MCF 10A (cell line): ENCODE measurements at regions not wholly inside any gene's neighbourhood (a gene's known extent, or its start where the extent isn't known, plus 50 kb on each side); places are given as distances from the start of the nearest gene placed in this dataset.

Source experiments
- BruUV-seq: library from RNA; stranded (reverse); fragments of 400-500 nt; replicated peaks from 2 replicates; lab custom pipeline; 2021; lab: Mats Ljungman, UMichigan
- CTCF ChIA-PET: fragments of 300-600 bp; sonication (Branson Sonifier 250); formaldehyde crosslinking; extraction: SDS; loops from one replicate; lab custom pipeline; 2021; ENCODE audit warnings: antibody characterized with exemption, inconsistent platforms; lab: Yijun Ruan, JAX
- POLR2A ChIA-PET: fragments of 300-600, 350-650 bp; sonication (Branson Sonifier 250); formaldehyde crosslinking; extraction: SDS; loops from one replicate; lab custom pipeline; 2020; ENCODE audit warnings: antibody characterized with exemption, inconsistent platforms; lab: Yijun Ruan, JAX
- DNase-seq: peaks from one replicate; pipeline ENCODE4 v3.0.0-alpha.2; 2018; ENCODE audit not compliant: unreplicated experiment
- H3K27ac Mint-ChIP-seq: one replicate; pipeline ENCODE4 v1.8.0; 2022; ENCODE audit warnings: mild to moderate bottlenecking, low read depth, mixed read lengths; ENCODE audit not compliant: unreplicated experiment
- H3K27me3 Mint-ChIP-seq: one replicate; pipeline ENCODE4 v1.8.0; 2022; ENCODE audit warnings: mixed read lengths; ENCODE audit not compliant: insufficient read depth, unreplicated experiment
- H3K36me3 Mint-ChIP-seq: one replicate; pipeline ENCODE4 v1.8.0; 2022; ENCODE audit warnings: mild to moderate bottlenecking, moderate library complexity, mixed read lengths; ENCODE audit not compliant: insufficient read depth, unreplicated experiment
- H3K4me1 Mint-ChIP-seq: one replicate; pipeline ENCODE4 v1.8.0; 2022; ENCODE audit warnings: mixed read lengths; ENCODE audit not compliant: insufficient read depth, unreplicated experiment
- H3K4me3 Mint-ChIP-seq: one replicate; pipeline ENCODE4 v1.8.0; 2022; ENCODE audit warnings: mild to moderate bottlenecking, moderate library complexity, mixed read lengths; ENCODE audit not compliant: unreplicated experiment
- H3K9me3 Mint-ChIP-seq: one replicate; pipeline ENCODE4 v1.8.0; 2022; ENCODE audit warnings: mixed read lengths; ENCODE audit not compliant: unreplicated experiment
- CTCF ChIP-seq: fragments of 200-600 bp; IDR thresholded peaks from one replicate; pipeline ENCODE4 v1.8.0; 2022; ENCODE audit warnings: antibody characterized with exemption, mild to moderate bottlenecking; ENCODE audit not compliant: unreplicated experiment
- intact Hi-C: fragments of 100-400 bp; cut with micrococcal nuclease; formaldehyde crosslinking; loops from 2 replicates; pipeline ENCODE4 v1.14.1; 2022

DNA sequence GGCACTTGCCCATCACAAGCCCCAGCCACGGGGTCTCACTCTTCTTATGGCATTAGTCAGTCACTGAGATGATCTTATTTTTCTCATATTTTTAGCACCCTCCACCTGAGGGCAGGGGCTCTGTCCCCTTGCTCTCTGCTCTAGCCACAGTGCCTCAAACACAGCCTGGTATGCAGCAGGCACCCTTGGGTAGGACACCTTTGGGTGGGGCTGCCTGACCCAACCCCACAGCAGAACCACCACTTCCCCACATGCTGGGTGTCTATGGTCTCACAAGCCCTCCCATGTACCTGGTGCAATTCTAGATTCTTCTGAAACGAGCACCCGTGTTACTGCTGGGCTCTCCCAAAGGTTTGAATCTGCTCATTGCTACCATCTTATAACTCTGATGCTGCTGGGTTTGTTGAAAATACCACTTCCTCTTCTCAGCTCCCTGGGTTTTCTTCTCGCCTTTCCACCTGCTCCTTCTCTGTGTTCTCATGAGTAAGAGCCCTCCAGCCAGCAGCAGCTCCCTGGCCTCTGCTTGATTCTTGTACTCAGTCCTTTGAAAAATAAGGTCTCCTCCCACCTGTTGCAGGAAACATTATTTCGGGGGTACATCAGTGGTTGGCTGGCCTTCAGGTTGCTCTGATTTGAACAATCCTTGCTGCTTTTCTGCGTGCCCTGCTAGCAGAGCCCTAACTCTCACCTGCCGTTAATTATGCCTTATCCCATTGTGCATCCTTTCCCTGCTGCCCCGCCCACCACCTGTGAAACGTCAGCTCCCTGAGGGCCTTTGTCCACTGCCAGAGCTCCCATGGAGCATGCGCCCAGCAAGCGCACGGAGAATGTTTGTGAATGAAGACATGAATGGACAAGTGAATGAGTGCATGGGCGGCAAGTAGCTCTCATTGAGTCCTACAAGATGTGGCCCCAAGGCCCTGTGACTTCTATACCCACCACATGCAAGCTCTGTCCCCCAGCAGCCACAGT, 1181.6 kb downstream of the TBC1D22A start:
- POLR2A ChIA-PET, result no interaction called here
- BruUV-seq, result no TSS peak
- DNase-seq, result no peak
- no peak overlapping the region for H3K27ac Mint-ChIP-seq
- H3K36me3 Mint-ChIP-seq, result no peaks in the 10 kb centered on the region
- peaks cover 21% of the 10 kb centered on the region for H3K9me3 Mint-ChIP-seq
- CTCF ChIA-PET, result no interaction called here
- intact Hi-C loops, result no loop called here
- H3K27me3 Mint-ChIP-seq, result no peaks in the 10 kb centered on the region
- no peaks in the 10 kb centered on the region for H3K4me1 Mint-ChIP-seq
- no peak for TF ChIP-seq CTCF
- H3K4me3 Mint-ChIP-seq, result no peak overlapping the region

- ChIA-PET POLR2A (no interaction called here), CTCF (no interaction called here)
- Mint-ChIP-seq H3K4me1 (no peaks in the 10 kb centered on the region), H3K27me3 (no peaks in the 10 kb centered on the region), H3K9me3 (peaks cover 27% of the 10 kb centered on the region), H3K36me3 (no peaks in the 10 kb centered on the region), H3K4me3 (no peak overlapping the region), H3K27ac (no peak overlapping the region)
- BruUV-seq, result no TSS peak
- intact Hi-C loops, result no loop called here
- no peak for TF ChIP-seq CTCF
- DNase-seq, result no peak
Measured at GRCh38 chr22:47940211-47940610, 1177.8 kb downstream of the TBC1D22A start.

GRCh38 chr22:47933891-47934290, 1171.4 kb downstream of the TBC1D22A start:
- H3K4me1 Mint-ChIP-seq, result no peaks in the 10 kb centered on the region
- no peaks in the 10 kb centered on the region for H3K27me3 Mint-ChIP-seq
- no peak for TF ChIP-seq CTCF
- H3K4me3 Mint-ChIP-seq, result no peak overlapping the region
- no TSS peak for BruUV-seq
- POLR2A ChIA-PET, result no interaction called here
- no peak for DNase-seq
- intact Hi-C loops, result no loop called here
- H3K9me3 Mint-ChIP-seq, result peaks cover 54% of the 10 kb centered on the region
- no peaks in the 10 kb centered on the region for H3K36me3 Mint-ChIP-seq
- no peak overlapping the region for H3K27ac Mint-ChIP-seq
- CTCF ChIA-PET, result no interaction called here

DNA sequence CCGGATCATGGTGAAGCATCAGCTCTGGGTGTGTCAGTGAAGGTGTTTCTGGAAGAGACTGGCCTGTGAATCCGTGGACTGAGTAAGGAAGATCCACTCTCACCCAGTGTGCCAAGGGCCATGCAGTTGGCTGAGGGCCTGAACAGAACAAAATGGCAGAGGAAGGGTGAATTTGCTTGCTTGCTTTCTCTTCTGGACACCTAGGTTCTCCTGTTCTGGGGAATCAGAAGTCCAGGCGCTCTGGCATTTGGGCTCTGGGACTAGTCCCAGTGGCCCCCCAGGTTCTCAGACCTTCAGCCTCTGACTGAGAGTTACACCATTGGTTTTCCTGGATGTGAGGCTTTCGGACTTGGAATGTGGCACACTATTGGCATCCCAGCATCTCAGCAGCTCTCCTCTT, 1170.8 kb downstream of the TBC1D22A start:
- no TSS peak for BruUV-seq
- no peaks in the 10 kb centered on the region for H3K4me1 Mint-ChIP-seq
- no peak for TF ChIP-seq CTCF
- H3K27ac Mint-ChIP-seq, result no peak overlapping the region
- intact Hi-C loops, result no loop called here
- H3K27me3 Mint-ChIP-seq, result no peaks in the 10 kb centered on the region
- CTCF ChIA-PET, result no interaction called here
- no peaks in the 10 kb centered on the region for H3K36me3 Mint-ChIP-seq
- no peak for DNase-seq
- H3K4me3 Mint-ChIP-seq, result no peak overlapping the region
- POLR2A ChIA-PET, result no interaction called here
- peaks cover 54% of the 10 kb centered on the region for H3K9me3 Mint-ChIP-seq
